BE2C (cell line): ENCODE measurements at regions not wholly inside any gene's neighbourhood (a gene's known extent, or its start where the extent isn't known, plus 50 kb on each side); places are given as distances from the start of the nearest gene placed in this dataset.

Experiments
- DNase-seq: peaks from one replicate; pipeline ENCODE4 v3.0.0-alpha.2; 2020
- H3K27me3 ChIP-seq: fragments of 250-450 bp; sonication (Bioruptor Pico); 2 replicates; pipeline ENCODE4 v1.5.1; 2020; ENCODE audit warnings: mild to moderate bottlenecking
- H3K36me3 ChIP-seq: fragments of 250-450 bp; sonication (Bioruptor Pico); 2 replicates; pipeline ENCODE4 v1.5.1; 2020; ENCODE audit warnings: mild to moderate bottlenecking
- H3K4me1 ChIP-seq: fragments of 250-450 bp; sonication (Bioruptor Pico); 2 replicates; pipeline ENCODE4 v1.5.1; 2020
- H3K4me3 ChIP-seq: 2 replicates; pipeline ENCODE4 v1.5.1; 2011; ENCODE audit warnings: low read depth, low read length
- H3K9me3 ChIP-seq: fragments of 250-450 bp; sonication (Bioruptor Pico); 2 replicates; pipeline ENCODE4 v1.5.1; 2020
- CTCF ChIP-seq: IDR thresholded peaks from 2 replicates; pipeline ENCODE4 v1.5.1; 2012; ENCODE audit warnings: mild to moderate bottlenecking, low read depth, low read length

DNA sequence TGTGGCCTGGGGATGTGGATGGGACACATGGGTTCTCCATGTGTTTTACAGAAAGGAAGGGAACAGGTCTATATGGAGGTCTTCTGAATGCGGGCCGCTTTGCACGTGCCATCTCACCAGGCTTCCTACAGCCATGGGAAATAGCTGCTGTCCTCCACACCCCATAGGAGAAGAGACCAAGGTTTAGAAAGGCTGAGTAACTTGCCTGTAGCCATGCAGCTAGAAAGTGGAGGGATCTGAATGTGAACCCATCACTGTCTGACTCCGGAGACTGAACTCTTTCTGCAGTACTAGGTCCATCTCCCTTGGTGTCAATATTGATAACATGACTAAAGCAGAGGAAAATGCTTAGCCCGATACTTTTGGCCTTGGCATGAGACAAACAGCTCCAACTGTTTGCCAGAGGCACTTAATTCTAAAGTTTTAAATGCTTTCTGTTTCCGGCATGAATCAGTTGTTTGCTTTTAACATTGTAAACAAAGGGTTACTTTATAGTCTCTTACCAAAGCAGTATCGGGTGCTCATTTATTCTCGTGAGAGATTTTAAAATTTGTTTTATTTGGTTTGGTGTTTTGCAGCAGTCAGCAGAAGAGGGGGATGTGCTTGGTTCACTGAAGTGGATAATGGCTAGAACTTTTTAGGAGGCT, 64.8 kb upstream of the LOXL4 start:
- H3K27me3 ChIP-seq: no peaks in the 10 kb centered on the region
- H3K9me3 ChIP-seq: no peaks in the 10 kb centered on the region
- no peak for DNase-seq
- H3K4me1 ChIP-seq: no peaks in the 10 kb centered on the region
- H3K36me3 ChIP-seq: no peaks in the 10 kb centered on the region
- TF ChIP-seq CTCF: no peak
- no peak overlapping the region for H3K4me3 ChIP-seq

- Histone ChIP-seq H3K4me1 (no peaks in the 10 kb centered on the region), H3K36me3 (no peaks in the 10 kb centered on the region), H3K9me3 (no peaks in the 10 kb centered on the region), H3K4me3 (no peak overlapping the region), H3K27me3 (no peaks in the 10 kb centered on the region)
- peak; percentile 58 for TF ChIP-seq CTCF
- peak; percentile 21 for DNase-seq
These were observed 63.9 kb upstream of the LOXL4 start for GRCh38 chr10:98331885-98332284.

- DNase-seq: no peak
- no peaks in the 10 kb centered on the region for H3K36me3 ChIP-seq
- no peaks in the 10 kb centered on the region for H3K9me3 ChIP-seq
- no peak overlapping the region for H3K4me3 ChIP-seq
- TF ChIP-seq CTCF: no peak
- H3K27me3 ChIP-seq: no peaks in the 10 kb centered on the region
- H3K4me1 ChIP-seq: no peaks in the 10 kb centered on the region
These were observed 63.0 kb upstream of the LOXL4 start for GRCh38 chr10:98330987-98331386.

DNA sequence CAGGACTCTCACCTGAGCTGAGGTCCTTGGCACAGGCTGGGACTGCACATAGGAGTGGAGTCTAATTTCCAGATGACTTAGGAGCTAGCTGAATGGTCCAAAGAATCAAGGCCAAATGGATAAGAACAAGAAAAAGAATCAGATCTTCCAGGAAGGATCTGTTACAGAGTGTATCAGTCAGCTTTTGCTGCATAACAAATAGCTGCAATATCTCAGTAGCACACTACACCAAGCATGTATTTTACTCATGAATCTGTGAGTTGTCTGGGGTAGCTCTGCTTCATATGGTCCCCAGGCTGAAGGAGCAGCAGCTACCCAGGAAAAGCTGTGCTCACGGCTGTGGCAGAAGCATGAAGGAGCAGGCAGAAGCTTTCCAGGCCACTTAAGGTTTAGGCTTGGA, 60.6 kb upstream of the LOXL4 start:
- no peaks in the 10 kb centered on the region for H3K36me3 ChIP-seq
- DNase-seq: no peak
- no peaks in the 10 kb centered on the region for H3K27me3 ChIP-seq
- H3K4me3 ChIP-seq: no peak overlapping the region
- no peak for TF ChIP-seq CTCF
- no peaks in the 10 kb centered on the region for H3K9me3 ChIP-seq
- H3K4me1 ChIP-seq: no peaks in the 10 kb centered on the region

DNA sequence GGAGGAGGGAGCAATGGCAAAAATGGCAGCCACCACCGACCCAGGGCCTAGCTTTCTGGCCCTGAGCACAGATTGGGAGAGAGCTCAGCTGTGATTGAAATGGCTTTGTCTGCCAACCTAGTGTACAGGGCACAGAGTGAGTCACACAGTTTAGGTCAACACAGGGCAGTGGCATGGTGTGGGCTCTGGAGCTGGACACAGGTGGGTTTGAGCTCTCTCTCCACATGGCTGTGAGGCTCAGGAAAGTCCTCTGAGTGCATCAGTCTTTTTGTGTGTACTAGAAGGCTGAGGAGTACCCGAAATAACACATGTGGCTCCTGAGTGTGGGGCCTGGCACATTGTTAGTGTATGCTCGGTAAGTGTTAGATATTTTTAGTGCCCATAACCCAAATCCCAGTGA, 60.2 kb upstream of the LOXL4 start:
- TF ChIP-seq CTCF: no peak
- no peaks in the 10 kb centered on the region for H3K27me3 ChIP-seq
- no peak overlapping the region for H3K4me3 ChIP-seq
- no peak for DNase-seq
- no peaks in the 10 kb centered on the region; the same call in 1 of the 2 replicates for H3K4me1 ChIP-seq
- H3K36me3 ChIP-seq: no peaks in the 10 kb centered on the region
- H3K9me3 ChIP-seq: no peaks in the 10 kb centered on the region

- Histone ChIP-seq H3K27me3 (no peaks in the 10 kb centered on the region), H3K4me3 (no peak overlapping the region), H3K4me1 (peaks cover 3% of the 10 kb centered on the region; the same call in 1 of the 2 replicates), H3K9me3 (no peaks in the 10 kb centered on the region), H3K36me3 (no peaks in the 10 kb centered on the region)
- no peak for TF ChIP-seq CTCF
- no peak for DNase-seq
These were observed 58.6 kb upstream of the LOXL4 start for GRCh38 chr10:98326621-98327027.
